HG03469 (cell line): ENCODE measurements at regions not wholly inside any gene's neighbourhood (a gene's known extent, or its start where the extent isn't known, plus 50 kb on each side); places are given as distances from the start of the nearest gene placed in this dataset.
"Not testable (repeated sequence)": the region's sequence is repeated elsewhere in the genome, so short reads cannot be mapped to it uniquely, and the experiment has no call there.

Experiments
- ATAC-seq: cut with Tn5 transposase; IDR thresholded peaks from one replicate; pipeline ENCODE4 v1.9.1; 2021; ENCODE audit warnings: mild to moderate bottlenecking, moderate library complexity, moderate number of reproducible peaks; ENCODE audit not compliant: unreplicated experiment

- no peak for ATAC-seq
Measured at GRCh38 chr16:22624800-22625533, 114.3 kb downstream of the NPIPB5 start.

GRCh38 chr16:22625967-22626366 is 115.3 kb downstream of the NPIPB5 start:
- no peak for ATAC-seq

GRCh38 chr16:22627043-22627442 is 116.4 kb downstream of the NPIPB5 start:
- ATAC-seq: no peak

GRCh38 chr16:22628994-22629393 is 118.3 kb downstream of the NPIPB5 start:
- ATAC-seq: no peak

GRCh38 chr16:22630242-22630641 is 119.6 kb downstream of the NPIPB5 start:
- no peak for ATAC-seq

GRCh38 chr16:22631264-22631663 is 120.6 kb downstream of the NPIPB5 start:
- ATAC-seq: no peak

DNA sequence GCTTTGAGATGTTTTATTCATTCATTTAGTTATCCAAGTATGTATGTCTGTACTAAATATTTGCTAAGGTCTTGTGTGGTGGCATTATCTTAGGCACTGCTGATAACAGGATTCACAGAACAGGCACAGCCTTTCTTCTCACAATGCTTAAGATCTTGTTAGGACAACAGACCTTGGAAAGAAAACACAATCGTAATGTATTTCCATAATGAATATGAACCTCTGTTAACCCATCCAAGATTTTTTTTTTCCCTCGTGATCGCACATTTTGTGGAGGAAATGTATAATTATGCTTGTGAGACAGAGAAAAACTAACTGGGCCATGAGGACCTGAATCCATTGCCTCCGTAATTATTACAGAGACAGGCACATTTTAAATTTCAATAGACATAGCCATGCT is 121.9 kb downstream of the NPIPB5 start:
- ATAC-seq: no peak

DNA sequence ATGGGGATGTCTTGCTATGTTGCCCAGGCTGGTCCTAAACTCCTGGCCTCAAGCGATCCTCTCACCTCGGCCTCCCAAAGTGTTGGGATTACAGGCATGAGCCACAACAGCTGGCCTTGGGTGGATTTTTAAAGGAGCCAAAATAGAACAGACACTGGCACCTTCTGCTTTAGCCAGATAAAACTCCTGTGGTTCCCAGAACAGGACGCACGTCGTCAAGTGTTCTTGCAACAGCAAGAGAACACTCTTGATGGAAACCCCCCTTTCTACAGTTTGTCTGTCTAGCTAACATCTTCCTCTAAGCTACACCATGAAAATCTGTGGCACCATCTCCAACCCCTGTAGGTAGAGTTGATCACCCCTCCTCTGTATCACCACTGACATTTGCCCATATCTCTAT is 122.6 kb downstream of the NPIPB5 start:
- no peak for ATAC-seq

DNA sequence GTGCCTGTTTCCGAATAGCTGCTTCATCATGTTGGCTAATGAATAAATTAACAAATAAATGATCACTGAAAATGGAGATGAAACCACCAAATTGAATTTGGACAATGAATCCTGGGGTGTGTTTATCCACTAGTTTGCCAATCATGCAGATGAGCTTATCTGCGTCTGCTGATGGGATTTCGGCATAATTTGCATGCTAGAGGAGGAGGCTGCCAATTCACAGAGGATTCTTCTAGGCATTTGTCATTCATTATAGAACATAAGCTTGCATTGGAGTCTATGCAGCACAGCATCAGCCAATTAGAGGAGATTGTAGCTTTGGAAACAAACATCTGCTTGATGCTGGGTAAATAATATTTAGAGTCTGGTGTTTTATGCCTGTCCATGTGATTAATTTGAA is 123.1 kb downstream of the NPIPB5 start:
- ATAC-seq: no peak

DNA sequence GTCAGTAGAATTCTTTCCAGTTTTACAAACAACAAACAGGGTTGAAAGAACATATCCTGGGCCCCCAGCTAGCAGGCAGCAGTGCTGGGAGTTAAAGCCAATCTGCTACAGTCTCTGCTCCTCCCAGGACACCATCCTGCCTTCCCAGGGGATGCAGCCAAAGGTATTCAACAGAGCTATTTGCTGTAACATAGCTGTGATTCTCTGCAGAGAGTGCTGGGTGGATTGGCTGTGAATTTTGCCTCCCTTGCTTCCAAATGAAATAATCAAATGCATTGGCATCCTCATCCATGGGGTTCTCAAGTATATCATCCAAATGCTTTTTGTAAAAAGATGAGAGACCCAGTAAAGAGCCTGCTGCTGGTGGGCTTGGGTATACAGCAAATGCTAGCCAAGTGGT is 124.3 kb downstream of the NPIPB5 start:
- no peak for ATAC-seq

DNA sequence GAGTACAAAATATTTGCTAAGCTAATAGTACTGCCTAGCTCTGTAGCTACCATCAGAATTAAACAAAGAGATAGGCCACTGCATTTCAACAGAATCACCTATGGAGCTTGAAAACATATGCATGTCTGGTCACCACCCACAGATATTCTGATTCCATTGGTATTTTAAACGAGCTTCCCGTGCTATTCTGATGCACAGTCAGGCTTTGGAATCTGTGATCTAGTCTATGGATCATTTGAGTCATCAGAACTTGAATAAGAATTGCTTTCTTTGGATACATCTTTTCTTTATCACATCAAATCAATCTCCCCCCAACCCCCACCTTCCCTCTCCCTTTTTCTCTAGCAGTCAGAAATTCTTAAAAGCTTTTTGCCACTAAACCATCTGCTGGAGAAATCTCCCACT is 124.7 kb downstream of the NPIPB5 start:
- ATAC-seq: no peak

GRCh38 chr16:22635801-22636200 is 125.1 kb downstream of the NPIPB5 start:
- ATAC-seq: no peak

- no peak for ATAC-seq
Measured at GRCh38 chr16:22638393-22639206, 127.9 kb downstream of the NPIPB5 start.

DNA sequence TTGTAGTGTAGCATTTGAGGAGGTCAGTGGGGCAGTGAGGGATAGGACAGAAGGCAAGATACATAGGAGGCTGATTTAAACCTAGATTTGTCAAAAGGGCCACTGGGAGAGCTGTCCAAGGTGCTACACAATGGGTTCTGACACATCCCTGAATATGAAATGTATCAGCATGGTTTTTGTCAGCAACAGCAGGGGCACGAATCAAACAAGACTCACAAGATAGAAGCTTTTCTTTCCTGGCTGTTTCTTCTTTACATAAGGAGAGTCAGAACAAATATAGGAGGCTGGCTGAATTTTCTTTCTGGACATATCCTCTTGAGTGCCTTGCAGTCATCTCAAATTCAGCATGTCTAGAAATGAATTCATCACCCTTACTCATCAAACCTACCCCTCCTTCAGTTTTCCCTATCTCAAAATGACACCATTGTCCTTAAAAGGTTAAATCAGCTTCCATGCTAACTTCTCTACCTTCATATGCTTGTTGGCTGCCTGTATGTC is 130.5 kb downstream of the NPIPB5 start:
- ATAC-seq: no peak

GRCh38 chr16:22642416-22643088 is 131.9 kb downstream of the NPIPB5 start:
- ATAC-seq: no peak

DNA sequence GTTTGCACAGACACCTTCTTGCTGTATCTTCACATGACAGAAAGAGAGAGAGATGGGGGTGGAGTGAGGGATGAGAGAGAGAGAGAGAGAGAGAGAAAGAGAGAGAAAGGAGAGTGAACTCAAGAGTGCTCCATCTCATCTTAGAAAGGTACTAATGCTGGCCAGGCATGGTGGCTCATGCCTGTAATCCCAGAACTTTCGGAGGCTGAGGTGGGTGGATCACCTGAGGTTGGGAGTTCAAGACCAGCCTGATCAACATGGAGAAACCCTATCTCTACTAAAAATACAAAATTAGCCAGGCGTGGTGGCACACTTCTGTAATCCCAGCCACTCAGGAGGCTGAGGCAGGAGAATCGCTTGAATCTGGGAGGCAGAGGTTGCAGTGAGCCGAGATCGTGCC is 132.5 kb downstream of the NPIPB5 start:
- ATAC-seq: not testable (repeated sequence)

- no peak for ATAC-seq
Measured at GRCh38 chr16:22643886-22644285, 133.2 kb downstream of the NPIPB5 start.

DNA sequence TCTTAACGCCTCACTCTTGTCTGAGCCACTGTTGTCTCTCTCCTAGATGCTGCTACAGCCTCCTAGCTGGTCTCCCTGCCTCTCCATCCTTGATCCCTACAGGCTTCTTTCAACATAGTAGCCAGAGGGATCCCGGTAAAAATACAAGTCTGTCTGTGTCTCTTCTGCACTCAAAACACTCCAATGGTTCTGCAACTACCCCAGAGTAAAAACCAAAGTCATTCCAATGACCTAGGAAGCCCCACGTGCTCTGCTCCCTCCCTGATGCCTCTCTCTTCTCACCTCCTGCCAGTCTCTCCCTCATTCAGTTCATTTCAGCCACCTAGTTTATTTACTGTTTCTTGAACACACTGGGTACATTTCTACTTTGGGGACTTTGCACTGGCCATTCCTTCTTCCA is 135.2 kb downstream of the NPIPB5 start:
- no peak for ATAC-seq

DNA sequence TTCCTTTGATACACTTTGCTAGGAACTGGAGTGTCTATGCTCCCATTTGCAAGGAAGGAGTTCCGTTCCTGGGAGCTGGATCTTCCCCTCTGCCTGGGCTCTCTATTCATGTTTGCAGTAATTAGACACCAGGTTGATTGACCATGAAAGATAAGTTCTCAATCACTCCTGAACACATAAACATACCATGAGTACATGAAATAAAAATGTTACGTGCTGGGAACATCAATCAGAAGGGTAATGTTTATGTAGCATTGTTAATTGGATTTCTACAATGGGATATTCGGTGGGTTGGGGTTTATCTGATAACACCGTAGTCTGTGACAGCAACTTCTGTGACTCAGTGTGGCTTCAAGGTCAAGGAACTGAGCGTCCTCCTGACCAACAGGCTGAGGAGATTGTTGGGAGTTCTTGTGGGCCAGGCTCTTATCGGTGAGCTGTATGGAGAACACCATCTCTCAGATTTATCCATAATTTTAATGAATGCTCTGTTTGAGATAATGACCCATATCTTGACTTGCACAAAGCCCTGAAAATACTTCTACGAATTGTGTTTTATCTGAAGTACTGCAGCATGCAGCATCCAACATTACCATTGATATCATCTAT is 136.4 kb downstream of the NPIPB5 start:
- no peak for ATAC-seq

DNA sequence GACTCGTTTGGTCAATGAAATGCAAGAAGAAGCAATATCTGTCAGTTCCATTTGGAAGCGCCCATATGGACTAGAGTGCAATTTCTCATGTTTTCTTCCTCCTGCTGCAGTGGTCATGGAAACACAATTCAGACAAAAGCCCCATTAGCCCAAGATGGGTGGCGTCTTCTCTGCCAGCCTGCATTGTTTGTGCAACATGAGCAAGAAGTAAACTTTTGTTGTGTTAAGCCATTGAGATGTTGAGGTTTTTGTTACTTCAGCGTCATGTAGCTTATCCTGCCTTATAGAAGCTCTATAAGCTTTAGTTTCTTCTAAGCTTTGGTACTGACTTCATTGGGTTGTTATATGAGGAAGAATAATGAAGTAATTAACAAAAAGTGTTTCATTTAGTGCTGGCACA is 137.4 kb downstream of the NPIPB5 start:
- ATAC-seq: no peak

- ATAC-seq: no peak
Measured at GRCh38 chr16:22648941-22649340, 138.2 kb downstream of the NPIPB5 start.
